ENCODE measurements at regions not wholly inside any gene's neighbourhood (a gene's known extent, or its start where the extent isn't known, plus 50 kb on each side); places are given as distances from the start of the nearest gene placed in this dataset.

DNA sequence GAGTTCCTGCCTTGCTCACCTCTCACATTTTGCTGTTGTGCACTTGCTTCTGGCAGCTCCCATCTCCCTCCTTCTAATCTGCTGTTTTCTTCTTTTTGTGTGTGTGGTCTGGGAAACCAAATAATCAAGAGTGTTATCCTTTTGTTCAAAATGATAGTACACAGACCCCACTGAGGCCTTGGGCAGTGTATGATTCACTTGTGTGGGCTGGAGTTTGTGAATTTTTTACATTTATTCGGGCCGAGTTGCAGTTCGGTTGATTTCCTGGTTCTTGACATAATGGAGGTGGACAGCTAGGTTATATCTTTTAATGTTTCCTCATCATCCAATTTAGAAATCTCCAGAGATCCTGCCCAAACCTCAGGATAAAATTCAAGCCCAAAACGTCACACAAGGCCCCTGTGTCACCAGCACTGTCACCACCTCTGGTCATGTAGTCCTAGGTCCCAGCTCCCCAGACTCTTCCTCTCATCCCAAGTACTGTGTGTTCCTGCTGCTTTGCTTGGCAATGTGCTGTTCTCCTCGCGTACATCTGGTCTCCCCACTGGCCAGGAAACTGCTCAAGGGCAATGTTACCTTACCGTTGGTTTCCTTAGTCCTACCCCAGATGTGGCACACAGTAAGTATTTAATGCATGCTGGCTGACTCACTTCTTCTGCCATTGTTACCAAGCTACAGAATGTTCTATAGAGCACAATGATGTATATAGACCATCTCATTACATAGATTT is 55.7 kb upstream of the PHACTR2 start:
- DNase-seq (ENCODE audit: low read depth in 2 of 2), result no peak

DNA sequence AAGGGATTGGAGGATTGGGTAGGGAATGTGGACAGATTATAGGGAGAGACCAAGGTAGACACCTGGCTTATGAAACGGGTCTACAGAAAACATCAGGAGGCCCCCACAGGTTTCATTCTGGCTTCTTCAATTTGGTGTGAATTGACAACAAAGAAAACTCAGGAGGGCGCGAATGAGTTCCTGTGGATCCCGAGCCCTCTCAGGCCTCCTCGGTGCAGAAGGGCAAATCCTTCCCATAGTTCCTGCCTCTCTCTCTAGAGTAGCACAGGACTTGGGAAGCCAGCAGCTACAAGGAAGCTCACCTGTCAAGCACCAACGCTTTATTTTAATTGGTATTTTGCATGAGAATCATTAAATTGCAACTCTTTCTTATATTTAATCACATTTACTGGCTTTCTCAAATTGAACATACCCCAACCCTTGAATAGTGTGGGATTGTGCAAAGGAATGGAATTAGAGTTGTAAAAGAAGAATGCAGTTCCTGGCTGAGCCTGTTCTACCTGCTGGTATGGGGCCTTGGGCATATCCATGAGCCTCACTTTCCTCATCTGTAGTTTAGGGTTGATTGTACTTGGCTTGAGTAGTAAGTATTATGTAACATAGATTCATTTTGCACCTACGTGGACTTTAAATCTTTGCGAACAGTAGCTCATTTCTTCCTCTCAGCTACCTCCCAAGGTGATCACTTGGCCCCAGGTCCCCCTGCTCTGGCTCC is 56.4 kb upstream of the PHACTR2 start:
- DNase-seq (ENCODE audit: low read depth in 2 of 2), result no peak

DNA sequence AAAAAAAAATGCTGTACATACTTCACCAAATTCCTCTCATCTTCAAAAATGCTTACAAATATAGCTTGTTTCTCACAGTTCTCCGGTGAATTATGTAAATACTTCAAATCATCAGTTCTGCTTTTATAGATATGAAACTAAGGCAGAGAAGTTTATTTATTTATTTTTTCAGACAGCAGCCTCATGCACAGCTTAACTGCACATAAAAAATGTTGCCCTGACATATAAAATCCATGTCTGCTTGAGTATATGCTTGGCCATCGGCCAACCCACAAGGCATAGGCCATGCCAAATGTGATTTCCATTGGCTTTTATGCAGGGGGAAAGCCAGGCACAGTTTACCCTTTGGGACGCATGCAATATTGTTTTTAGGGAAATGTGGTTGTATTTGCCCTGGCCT is 57.3 kb upstream of the PHACTR2 start:
- DNase-seq (ENCODE audit: low read depth in 2 of 2), result no peak

DNA sequence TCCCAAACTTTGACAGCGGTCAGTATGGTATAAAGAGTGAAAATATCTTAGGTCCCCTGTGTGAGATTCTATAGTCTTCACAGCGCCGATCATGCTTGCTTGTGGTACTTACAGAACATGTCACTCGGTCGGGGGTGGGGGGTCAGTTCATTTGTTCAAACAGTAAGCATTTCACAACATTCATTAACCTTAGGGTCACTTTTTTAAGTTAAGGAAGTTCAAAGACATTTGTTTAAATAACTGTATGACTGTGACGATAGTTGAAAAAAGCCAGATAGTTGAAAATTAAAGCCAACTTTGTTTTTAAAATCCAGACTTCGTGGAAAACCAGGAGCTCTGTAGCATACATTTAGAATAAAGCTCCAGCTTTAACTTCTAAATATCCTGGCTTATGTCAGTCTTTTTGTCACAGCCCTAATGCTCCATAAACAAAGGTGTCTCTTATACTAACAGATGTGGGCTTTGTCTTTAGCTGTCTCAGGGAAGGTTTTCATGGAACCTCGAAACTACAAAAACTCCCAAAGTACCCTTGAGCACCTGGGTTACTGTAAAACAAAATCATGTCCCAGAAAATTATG is 57.9 kb upstream of the PHACTR2 start:
- DNase-seq (ENCODE audit: low read depth in 2 of 2), result no peak

DNA sequence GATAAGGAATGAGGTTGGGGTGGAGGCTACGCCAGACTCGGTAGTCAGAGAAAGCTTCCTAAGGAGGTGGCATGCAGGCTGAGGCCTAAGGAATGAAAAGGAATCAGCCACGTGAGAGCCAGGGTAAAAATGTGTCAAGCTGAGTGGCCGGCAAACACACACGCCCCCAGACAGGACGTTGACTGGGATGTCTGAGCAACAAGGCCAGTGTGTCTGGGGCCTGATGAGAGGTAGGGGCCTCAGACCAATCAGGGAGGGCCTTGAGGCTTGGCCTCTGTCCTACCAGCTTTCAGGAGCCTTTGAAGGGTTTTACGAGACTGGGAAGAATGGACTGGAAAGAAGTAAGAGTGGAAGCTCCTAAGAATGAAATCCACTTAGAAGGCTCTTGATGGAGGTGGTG is 61.0 kb upstream of the PHACTR2 start:
- DNase-seq (ENCODE audit: low read depth in 2 of 2), result no peak

DNA sequence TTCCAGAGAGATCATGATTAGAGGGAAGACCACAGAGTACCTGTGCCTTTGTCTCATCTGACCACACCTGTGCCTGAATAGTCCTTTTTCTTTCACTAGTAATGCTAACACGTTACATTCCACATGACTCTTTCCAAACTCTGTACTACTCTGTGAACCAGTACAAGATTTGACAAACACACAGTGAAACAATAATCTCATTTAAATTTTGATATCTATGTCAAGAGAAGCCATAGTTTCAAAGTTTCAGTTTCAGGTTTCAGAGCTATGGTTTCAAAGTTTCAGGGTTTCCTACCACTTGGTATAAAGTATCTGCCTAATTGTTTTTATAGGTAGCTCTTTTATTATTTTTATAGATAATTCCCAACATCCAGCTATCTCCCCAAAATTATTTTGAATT is 62.0 kb upstream of the PHACTR2 start:
- DNase-seq (ENCODE audit: low read depth in 2 of 2), result no peak

DNA sequence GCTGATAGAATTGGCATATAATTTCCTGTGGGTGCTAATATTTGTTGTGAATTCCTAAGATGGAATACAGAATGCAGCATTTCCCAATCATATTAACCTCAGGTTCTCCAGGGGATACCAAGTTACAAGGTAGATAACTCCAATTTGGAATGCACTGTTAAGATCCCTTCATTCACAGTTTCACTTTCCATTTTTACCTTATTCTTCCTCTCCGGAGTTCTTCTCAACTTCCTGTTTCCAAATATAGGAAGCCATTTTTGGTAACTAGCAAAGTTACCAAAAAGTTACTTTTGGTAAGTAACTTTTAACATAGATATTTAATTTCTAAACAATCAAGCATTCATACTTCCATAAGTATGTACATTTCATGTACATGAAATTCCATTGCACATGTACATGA is 63.5 kb upstream of the PHACTR2 start:
- no peak for DNase-seq (ENCODE audit: low read depth in 2 of 2)

DNA sequence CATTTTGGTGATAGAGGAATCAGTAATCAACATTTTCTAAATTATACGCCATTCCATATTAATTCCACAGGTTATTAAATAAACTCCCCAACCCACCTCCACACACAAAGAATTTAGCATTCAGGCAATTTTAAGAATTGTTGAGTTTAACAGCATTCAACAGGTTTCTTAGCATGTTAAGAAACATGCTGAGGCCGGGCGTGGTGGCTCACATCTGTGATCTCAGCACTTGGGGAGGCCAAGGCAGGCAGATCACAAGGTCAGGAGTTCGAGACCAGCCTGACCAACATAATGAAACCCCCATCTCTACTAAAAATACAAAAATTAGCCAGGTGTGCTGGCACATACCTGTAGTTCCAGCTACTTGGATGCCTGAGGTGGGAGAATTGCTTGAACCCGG is 64.0 kb upstream of the PHACTR2 start:
- DNase-seq (ENCODE audit: low read depth in 2 of 2), result no peak

DNA sequence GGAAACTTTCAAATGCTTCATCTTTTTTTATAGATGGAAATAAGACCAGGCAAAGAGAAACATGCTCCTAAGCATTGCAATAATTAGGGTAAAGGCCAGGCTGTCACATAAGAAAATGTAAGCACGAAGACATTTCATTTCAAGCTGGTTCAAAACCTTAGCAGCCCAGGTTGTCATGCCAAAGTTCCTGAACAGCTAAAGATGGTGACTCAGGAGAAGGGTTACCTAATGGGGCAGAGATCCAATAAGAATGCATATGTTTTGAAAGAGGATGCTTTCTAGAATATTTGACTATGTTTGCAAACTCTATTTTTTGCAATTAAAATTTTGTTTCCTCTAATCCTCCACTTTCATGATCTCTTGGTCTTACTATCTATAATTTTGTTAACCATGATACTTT is 65.6 kb upstream of the PHACTR2 start:
- DNase-seq (ENCODE audit: low read depth in 2 of 2), result no peak

DNA sequence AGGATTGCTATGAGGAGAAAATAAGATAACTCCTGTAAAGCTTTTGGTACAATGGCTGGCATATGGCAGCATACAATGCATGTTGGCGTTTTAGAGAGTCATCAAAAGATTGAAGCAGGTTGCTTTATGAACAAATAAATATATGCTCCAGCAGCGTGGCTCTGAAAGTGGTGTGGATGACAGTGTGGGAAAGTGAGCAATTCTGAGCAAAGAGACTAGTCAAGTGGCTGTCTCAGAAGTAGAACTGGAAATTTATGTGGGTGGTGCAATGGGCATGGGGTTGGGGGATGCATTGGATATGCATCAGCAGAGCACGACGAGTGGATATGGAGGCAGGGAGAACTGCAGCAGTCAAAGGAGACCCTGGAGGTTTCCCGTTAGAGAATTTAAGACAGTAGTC is 66.2 kb upstream of the PHACTR2 start:
- DNase-seq (ENCODE audit: low read depth in 2 of 2), result no peak

DNA sequence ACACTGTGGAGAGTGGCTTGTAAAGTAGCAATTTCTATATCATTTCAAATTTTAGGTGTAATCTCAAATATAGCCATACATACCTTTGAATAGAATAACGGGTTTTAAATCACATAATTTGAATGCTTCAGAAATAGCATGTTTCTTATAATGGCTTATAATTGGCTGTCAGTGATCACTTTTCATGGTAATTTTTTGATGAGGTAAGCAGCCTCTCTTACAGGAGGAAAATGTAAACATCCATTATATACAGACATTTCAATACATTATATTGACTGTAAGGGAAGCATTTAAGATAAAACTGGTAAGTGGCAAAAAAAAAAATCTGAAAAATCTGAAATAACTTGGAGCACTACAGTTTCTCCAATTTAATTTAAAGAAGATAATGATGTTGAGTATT is 67.8 kb upstream of the PHACTR2 start:
- DNase-seq (ENCODE audit: low read depth in 2 of 2), result no peak

DNA sequence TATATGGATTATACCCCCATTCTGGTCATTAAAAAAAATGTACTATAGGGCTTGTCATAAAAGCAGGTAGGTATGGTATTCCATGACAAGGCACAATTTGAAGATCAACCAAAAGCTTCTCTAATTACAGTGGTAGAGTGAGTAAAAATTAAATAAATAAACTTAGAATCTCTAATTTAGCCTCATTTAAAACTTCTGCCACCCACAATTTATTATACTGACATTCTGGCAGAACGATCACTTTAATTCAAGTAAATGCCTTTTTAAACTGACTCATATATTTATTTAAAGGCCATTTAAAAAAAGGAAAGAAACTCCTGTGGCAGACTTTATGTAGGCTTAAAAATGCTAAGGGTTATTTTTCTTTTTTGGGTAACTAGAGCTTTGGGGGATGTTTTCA is 68.3 kb upstream of the PHACTR2 start:
- DNase-seq (ENCODE audit: low read depth in 2 of 2), result no peak

DNA sequence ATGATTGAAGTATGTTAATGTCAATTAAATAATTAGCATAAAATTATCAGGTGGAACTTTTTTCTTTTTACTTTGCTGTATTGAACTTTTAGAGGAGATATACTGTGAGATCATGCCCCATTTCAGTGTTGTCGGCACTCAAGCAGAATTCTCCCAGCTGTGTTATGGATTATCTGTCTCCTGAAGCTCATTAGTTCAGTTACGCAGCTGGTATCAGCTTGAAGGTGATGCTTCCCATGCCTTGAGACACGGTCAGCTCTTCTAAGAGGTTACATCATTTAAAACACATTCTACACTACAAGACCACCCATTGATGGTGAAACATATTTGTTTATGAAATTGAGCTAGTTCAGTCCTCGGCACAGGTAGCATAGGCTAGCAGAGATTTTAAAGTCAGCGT is 68.9 kb upstream of the PHACTR2 start:
- no peak for DNase-seq (ENCODE audit: low read depth in 2 of 2)

DNA sequence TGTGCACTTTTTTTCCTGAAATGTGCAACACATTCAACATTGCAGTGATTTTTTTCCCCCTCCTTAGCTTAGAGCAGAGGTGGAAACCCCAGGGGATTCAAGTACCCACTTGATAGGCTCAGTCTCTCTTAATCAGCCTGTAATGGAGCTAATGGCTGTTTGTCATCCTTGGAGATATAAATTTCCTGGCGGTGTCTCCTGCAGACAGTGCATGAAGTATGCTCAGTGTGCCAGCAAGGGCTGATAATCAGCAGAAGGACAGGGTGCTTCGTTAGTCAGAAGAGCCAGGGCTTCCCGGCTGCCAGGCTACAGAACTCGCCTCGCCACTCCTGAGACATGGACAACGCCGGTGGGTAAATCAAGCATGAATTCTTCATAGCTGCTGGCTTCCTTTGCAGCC is 69.8 kb upstream of the PHACTR2 start:
- no peak for DNase-seq (ENCODE audit: low read depth in 2 of 2)

DNA sequence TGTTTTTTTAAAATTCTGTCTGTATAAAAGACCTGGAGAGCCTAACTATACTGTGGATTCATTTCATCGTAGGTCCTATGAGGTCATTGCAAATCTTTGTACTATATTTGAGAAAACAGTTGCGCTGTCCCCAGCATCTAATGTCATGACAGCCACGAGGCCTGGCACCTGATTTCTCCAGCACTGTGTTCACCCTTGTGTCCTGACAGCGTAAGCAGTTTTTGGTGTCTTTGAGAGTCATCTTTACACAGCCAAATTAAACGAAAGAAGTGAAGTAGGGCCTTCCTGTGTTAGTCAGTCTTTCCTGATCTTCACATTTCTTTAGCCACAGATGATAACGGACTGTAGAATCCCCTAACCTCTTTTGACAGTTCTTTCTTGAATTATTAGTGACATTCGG is 70.6 kb upstream of the PHACTR2 start:
- DNase-seq (ENCODE audit: low read depth in 2 of 2), result no peak

DNA sequence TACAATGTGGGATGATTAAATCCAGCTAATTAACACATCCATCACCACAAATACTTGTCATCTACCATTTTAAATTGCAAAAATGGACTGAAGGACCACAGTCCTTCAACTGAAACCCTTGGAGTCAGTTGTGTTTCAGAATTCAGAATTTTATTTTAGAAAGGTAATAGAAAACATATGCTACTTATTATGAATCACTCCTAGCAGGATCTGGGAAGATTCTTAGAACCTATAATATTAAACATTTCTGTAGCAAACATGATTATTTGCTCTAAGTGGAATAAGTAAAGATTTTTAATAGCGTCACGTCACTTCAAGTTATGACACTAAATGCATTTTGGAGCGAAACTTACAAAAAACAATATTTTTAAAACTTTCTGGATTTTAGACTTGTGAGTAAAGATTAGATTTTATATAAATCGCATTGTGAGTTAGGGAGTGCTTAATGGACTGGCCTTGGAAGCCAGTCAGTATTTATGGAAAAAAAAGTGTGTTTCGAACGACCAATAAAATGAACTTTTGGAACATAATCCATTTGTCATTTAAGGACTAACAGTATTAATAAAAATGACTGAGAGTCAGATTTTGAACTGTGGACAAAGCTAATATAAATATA is 71.8 kb upstream of the PHACTR2 start:
- no peak for DNase-seq (ENCODE audit: low read depth in 2 of 2)

DNA sequence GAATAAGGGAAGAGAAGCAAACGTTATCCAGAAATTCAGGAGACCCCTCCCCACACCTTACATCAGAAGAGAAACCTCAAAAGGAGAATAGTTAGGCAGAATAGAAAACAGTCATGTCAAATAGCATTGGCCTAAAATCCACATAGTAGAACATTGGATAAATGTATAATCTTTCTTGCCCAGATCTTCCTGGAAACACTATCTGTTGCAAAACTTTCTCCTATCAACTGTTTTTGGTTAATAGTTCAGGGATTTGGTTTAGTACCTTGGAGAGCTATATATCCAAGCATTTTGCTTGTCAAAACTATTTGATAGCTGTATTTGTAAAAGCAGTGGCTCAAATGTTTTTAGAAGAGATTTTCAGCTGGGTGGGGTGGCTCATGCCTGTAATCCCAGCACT is 74.3 kb upstream of the PHACTR2 start:
- no peak for DNase-seq (ENCODE audit: low read depth in 2 of 2)

DNA sequence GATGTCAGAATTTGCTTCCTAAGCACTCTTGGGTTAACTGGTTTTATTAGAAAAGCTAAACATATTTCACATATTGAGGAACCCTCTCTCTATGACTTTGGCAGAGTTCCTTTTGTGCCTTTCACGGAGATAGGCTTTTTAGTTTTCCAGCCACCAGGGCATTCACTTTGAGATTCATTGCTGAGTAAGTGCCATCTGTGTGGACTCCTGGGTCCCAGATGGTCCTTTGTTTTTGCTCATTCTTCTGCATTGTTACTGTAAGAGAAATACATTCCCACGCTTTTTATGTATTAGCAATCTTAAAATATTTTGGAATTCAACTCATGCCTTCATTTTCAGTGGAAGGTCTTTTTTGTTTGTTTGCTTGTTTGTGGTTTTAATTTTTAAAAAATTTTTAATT is 76.3 kb upstream of the PHACTR2 start:
- no peak for DNase-seq (ENCODE audit: low read depth in 2 of 2)

DNA sequence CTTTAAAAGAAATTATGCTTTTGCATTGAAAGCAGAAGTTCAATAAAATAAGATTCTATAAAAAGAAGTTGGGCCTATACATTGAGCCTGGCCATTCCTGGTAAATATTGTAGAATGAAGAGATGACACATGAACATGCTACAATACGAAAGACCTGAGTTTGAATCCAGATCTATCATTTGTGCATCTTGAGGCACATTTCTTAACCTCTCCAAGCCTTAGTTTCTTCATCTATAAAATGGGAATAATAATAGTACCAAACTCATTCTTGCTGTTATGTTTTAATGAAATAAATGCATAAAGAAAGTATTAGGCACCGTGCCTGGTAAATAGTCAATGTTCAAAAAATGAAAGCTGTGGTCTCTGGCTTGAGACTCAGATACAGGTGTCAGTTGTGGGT is 76.9 kb upstream of the PHACTR2 start:
- DNase-seq (ENCODE audit: low read depth in 2 of 2), result no peak

DNA sequence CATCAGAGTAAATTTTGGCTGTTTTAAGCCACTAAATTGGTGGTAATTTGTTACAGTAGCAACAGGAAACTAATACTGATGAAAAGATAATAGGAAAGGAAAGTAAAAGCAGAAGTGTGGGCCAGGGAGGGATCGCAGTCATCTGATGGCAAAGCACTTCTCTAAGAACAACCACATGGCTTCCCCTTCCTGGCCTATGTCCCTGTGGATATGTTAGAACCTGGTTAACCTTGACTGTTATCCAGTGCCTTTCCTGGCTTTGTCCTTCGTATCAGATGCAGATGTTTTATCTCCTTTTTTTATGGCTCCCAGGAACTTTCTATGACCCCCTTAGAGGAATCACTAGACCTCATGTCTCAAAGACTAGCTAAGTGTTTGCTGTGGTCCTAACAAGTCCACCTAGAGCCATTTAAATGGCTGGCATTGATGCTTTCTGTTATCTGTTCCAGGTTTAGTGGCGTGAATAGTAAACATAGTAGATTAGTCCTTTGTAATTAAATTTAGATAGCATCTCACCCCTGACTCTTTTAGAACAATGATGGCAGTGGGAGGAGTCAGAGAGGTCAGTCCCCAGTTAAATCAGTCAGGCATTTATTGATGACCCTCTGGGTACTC is 79.2 kb upstream of the PHACTR2 start:
- no peak for DNase-seq (ENCODE audit: low read depth in 2 of 2)

DNA sequence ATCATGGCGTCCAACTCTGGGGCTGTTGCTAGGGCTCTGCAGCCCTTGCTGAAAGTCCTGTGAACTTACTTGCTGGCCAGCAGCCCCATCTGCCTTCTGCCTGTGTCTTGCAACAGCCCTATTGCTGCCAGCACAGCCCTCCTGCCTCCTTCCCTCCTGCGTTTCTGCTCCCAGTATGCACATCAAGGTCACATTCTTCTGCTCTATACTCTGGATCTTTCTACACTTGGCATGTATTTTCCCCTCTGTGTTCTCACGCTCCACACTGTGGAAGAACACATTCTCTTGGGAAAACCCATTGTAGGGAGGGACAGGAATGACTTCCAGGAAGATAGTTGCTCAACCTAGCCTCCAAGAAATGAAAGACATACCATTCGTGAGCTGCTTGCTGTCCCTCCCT is 80.9 kb upstream of the PHACTR2 start:
- DNase-seq (ENCODE audit: low read depth in 2 of 2), result no peak

DNA sequence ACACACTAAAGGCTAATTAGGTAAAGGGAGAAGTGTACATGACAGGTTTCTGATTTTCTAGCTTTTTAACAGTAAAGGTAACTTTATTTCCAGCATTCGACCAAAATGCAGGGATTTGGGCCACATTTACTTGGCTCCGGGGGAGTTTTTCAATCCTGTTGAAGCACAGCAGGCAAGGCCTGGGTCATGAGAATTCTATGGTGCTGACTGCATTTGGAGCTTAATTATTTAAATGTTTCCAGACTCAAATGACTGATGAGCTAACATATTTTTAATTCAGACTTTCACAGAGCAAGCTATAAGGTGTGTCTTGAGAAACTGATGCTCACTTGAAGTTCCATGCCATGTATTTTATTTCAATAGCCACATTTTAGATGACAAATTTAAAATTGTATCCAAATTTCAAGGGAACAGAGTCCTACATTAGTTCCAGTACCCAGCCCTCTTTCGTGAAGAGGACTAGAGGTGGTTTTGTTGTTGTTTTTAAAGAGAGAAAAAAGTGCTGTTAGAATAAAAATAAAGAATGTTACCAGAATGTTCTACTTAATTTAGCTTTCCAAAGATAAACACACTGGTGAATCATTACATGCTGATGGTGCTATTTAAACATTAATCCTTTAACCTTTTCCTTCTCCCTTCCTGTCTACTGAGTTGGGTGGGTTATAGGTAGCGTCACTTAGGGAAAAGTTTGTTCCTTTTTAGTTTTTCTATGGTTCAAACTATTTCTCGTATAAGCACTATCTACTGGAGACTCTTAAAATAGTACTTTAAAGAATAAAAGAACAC is 82.3 kb upstream of the PHACTR2 start:
- DNase-seq (ENCODE audit: low read depth in 2 of 2), result no peak
